SKM-1 treated with dmso at 0.1 percent for 144 hours (cell line): ENCODE measurements at regions not wholly inside any gene's neighbourhood (a gene's known extent, or its start where the extent isn't known, plus 50 kb on each side); places are given as distances from the start of the nearest gene placed in this dataset.
"Not testable (repeated sequence)": the region's sequence is repeated elsewhere in the genome, so short reads cannot be mapped to it uniquely, and the experiment has no call there.

Source experiments
- DNase-seq: peaks from one replicate; lab custom pipeline; 2025; ENCODE audit not compliant: unreplicated experiment; lab: John Stamatoyannopoulos, UW

DNA sequence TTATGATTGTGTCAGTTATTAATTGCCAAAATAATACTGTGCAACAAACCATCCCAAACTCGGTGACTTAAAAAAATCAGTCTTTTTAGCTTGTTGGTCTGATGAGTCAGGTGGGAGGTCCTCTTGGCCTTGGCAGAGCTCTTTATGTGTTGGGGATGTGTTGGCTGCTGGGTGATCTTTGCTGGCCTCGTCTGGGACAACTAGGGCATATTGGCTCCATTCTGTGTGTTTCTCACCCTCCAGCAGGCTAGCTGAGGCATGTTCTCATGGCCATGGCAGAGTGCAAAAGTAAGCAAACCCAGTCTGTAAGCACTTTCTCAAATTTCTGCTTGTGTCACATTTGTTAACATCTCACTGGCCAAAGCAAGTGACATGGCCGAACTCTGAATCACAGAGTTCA is 251.6 kb downstream of the RPLP1 start:
- DNase-seq = no peak

DNA sequence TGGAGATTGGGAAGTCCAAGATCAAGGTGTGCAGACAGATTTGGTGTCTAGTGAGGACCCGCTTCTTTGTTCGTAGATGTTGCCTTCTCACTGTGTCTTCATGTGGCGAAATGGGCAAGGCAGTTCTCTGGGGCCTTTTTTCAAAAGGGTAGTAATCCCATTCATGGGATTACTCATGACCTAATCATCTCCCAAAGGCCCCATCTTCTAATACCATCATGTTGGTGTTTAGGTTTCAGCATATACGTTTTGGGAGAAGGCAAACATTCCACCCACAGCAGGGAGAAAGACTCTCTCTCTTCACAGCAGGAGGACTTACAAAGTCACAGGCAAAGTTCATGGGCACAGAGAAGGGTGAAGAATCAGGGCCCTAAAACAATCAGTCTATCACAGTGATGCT is 252.1 kb downstream of the RPLP1 start:
- DNase-seq = no peak

DNA sequence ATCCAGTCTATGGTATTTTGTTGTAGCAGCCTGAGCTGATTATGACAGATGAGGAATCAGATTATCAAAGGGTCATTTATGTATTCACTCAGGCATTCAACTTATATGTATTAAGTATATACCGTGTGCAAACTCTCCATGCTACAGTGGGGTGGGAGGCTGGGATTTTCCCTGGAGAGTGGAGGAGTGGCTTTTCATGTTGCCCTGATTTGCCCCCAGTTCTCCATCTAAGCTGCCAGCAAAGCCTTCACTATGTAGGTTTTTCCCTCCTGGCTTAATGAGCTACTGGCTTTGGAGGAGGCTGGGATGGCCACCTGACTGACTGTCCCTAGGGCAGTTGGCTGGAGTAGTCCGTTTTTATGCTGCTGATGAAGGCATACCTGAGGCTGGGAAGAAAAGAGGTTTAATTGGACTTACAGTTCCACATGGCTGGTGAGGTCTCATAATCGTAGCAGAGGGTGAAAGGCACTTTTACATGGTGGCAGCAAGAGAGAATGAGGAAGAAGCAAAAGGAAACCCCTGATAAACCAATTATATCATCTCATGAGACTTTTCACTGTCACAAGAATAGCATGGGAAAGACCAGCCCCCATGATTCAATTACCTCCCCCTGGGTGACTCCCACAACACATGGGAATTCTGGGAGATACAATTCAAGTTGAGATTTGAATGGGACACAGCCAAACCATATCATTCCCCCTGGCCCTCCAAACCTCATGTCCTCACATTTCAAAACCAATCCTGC is 253.9 kb downstream of the RPLP1 start:
- no peak for DNase-seq

DNA sequence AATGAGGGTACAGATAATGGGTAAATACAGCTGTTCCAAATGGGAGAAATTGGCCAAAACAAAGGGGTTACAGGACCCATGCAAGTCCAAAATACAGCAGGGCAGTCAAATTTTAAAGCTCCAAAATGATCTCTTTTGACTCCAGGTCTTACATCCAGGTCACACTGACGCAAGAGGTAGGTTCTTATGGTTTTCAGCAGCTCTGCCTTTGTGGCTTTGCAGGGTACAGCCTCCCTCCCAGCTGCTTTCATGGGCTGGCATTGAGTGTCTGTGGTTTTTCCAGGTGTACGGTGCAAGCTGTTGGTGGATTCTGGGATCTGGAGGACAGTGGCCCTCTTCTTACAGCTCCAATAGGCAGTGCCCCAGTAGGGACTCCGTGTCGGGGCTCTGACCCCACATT is 254.6 kb downstream of the RPLP1 start:
- not testable (repeated sequence) for DNase-seq

DNA sequence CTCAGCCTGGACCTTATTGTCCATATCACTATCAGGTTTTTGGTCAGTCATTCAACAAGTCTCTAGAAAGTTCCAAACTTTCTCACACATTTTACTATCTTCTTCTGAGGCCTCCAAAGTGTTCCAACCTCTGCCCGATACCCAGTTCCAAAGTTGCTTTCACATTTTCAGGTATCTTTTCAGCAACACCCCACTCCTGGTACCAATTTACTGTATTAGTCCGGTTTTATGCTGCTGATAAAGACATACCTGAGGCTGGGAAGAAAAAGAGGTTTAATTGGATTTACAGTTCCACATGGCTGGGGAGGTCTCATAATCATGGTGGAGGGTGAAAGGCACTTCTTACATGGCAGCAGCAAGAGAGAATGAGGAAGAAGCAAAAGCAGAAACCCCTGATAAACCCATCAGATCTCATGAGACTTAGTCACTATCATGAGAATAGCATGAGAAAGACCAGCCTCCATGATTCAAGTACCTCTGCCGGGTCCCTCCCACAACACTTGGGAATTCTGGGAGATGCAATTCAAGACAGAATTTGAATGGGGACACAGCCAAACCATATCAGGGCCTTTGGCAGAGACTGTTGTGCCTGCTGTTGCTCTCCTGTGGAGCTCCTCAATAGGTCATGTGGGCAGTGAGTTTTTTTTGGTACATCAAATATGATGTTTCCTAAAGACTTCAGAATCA is 256.0 kb downstream of the RPLP1 start:
- not testable (repeated sequence) for DNase-seq

DNA sequence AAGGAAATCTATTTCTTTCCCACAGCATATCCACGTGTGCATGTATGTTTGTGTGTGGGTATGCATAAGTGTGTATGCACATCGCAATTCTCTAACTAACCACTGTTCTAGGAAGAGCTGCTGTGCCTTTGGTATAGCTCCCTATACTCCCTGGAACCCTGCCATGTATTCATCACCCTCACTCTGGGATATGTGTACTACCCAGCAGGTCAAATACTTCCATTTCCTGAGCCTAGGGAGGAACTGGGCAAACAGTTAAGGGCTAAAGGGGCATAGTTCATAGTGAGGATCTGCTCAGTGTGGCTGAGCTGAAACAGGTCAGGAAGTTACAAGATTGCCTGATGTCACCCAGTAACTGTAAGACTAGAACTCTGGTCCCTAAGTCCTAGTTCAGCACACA is 260.4 kb downstream of the RPLP1 start:
- DNase-seq = no peak

DNA sequence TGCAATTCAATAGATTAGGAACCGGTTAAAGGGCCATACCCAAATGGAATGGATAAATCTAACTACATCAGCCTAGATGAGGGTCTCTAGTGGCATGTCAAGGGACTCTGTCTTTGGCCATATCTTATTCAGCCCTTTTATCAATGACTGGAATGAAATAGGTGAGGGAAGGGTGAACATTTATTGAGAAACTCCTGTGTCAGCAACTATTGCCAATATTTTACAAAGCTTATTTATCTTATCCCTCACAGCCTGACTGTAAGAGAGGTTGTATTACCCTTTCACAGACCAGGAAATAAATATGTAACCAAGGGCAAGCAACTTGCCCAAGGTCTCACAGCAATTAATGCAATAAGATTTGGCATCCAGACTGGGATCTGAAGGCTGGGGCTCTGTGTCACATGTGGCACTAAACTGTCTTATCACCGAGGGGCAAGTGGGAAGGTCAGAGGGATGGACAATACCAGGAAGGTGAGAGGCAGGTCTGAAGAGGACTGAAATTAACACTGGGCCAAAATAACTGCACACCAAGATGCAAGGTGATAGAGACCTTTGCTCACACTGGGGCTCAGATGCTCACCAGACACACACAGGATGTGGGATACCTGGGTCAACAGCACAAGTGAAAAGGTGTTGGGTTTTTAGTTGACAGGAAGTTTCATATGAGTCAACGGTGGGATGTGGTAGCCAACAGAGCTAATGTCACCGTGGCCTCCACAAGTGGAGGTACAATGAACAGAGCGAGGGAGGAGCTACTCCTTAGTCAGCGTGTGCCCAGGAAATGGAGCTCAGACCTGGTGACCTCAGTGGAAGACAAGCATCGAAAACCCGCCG is 261.3 kb downstream of the RPLP1 start:
- DNase-seq = no peak

DNA sequence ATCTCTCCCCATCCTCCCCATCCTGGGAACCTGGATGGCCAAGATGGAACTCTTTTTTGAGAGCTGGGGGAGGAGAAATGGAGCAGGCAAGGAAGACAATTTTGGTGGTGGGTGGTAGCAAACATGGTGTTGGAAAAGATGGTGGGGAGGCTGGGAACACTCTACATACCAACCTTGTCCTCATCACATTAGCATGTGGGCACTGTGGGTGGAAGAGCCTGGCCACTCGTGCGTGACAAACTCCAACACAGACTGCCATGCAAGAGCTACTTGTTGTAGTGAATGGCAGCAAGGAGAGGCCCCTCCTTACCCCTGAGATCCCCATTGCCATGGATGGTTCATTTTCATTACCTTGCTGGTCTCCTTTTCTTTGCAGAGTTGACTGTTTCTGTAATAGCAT is 262.6 kb downstream of the RPLP1 start:
- no peak for DNase-seq

DNA sequence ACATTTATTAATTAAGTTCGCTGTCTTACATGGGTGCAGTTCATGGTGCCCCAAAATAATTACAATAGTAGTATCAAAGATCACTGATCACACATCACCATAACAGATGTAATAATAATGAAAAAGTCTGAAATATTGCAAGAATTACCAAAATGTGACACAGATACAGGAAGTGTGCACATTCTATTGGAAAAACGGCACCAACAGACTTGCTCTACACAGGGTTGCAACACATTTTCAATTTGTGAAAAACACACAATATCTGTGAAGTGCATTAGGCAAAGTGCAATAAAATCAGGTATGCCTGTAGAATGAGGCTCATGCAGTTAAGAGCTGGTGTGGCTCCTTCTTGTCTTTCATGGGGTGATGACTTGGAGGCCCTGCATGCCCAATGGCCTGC is 265.8 kb downstream of the RPLP1 start:
- peak; percentile 3 for DNase-seq

DNA sequence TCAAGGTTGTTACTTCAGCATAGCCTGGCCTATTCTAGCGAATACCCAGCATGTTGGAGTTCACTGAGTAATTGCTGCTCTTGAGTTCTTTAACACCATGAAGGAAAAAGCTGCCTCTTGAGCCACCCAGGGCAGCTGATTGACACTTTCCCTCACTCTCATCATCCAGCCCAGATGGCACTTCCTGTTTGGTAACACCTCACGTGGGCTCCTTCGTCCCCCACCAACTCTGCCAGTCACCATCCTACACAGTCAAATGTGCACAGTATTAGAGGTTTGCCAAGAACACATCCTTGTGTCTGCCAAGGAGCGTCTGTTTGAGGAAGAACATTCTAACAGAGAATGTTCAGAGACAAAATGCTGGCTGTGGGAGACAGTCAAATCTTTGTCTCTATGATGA is 266.3 kb downstream of the RPLP1 start:
- no peak for DNase-seq

DNA sequence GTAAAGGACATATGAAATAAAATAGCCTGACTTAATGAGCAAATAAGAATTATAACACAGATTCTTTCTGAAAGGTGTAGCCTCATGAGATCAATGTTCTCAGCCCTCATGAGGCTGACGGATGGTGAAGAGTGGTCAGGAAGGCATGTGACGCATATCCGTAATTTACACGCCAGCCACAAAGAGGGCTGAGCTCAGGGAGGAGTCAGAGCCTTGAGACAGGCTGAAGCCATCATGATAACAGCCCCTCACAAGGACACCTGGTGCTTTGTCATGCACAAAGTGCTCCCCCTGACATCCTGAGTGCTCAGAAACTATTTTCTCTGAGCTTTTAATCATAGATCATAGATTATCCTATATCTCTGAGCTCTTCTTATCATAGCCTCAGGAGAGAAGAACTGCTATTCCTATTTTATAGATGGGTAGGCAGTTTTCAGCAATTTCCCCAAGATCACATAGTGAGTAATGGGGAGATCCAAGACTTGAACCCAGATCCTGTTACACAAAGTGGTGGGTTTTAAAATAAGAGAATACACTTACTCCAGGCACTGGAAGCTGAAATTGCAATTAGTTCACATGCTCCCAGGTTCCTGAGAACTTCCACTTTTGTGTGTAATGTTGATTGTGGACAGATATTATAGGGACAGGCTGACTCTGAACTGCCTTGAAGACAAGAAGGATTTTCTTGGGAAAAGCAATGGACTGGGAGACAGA is 267.1 kb downstream of the RPLP1 start:
- no peak for DNase-seq

DNA sequence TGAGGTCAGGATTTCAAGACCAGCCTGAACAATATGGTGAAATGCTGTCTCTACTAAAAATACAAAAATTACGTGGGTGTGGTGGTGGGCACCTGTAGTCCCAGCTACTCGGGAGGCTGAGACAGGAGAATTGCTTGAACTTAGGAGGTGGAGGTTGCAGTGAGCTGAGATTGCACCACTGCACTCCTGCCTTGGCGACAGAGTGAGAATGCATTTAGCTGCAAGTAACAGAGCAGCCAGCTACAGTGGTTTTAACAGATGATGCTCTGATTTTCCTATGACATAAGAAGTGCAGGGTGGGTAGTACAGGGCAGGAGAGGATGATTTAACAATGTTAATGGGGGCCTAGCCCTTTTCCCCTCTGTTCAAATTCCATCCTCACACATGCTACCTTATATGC is 267.9 kb downstream of the RPLP1 start:
- no peak for DNase-seq

DNA sequence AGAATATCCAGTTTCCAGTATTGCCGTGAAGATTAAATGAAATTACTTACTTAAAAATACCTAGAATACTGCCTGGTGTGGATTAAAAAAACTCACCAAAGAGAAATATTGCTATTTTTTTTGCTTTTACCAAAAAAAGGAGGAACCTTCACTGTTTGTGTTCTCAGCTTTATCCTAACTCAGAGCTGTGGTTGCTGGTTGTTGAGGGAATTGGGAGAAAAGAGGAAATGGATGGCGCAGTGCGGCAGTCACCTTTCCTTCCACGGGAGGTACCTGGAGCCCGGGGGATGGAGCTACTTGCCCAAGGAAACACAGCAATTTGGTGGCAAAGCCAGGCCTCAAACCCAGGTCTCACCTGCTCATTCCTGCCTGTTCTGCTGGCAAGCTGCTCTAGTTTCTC is 270.3 kb downstream of the RPLP1 start:
- DNase-seq = peak; percentile 28

DNA sequence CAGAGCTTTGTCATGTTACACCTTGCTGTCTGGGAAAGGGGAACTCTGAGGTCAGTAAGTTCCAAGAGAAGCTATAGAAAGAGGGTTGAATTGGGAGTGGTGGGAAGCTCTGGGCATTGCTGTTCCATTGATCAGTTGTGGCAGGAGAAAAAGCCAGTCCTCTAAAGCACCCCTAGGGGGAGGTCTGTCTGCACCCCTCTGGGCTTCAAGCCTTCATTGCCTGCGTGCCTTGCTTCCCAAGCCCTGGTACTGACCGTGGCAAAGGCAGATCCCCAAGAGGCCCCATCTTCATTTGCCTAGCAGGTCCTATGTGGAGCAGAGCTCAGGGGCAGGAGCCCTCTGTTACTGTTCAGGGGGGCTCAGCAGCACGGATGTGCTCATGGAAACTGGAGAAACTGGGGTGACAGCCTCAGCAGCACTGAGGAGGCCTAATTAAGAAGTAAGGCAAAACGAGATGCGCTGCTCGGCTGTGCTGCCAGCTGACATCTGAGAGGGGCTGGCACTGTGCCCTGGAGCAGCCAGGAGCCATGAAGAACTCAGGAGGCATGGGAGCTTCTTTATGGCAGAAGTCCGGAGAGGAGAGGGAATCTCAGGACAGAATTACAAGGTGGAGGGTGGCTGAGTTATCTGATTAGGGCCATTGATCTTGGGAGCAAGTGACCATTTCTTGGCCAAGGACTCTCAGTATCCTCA is 270.9 kb downstream of the RPLP1 start:
- no peak for DNase-seq

DNA sequence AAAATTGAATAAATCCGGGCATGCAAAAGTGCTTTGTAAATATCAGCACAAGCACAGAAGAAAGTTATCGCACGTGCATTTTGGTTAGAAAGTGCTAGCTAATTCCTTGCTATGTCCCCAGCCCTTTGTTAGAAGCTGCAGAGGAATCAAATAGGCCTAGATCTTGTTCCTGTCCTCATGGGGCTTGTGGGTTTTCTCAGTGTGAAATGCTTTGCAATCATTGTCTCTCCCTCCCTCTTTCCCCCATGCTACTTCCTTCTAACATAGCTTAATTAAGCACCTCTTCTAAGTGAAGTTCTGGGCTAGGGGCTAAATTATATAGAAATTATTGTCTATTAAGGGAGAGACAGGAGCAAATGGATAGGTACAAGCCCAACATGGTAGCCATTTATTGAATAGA is 271.7 kb downstream of the RPLP1 start:
- peak; percentile 21 for DNase-seq

DNA sequence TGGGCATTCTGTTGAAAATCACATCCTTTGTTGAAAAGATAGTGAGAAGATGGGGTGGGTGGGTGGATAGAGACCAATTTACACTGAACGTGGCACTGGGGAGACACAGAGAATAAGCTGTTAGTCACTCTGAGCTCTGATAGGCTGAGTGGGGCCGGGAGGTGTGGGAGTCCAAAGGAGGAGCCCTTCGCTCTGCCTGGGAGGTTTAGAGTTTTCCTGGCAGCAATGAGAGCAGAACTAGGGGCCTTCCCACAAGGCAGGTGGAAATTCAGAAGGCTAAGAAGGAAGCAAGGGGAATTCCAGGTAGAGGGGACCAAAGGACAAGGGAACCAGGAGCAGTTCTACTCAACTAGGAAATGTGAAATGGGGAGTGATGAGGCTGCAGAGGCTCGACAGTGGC is 272.7 kb downstream of the RPLP1 start:
- no peak for DNase-seq

DNA sequence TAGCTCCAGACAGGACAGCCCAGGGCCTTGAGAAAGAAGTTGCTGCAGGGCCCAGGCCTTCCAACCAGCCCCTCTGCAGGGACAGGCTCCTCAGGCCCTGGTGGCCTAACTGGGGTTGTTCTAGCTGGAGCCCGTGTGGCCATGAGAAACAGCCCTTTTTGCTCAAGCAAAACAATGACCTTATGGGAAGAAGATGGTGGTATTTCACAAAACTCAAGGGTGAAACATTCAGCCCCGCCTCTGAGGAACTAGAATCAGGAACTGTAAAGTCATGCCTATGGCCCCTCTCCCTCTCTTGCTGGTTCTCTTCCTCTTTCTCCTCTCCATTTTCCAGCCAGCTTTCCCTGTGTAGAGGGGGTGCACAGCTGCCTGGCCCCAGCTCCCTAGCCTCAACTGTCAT is 273.3 kb downstream of the RPLP1 start:
- DNase-seq = peak; percentile 93

DNA sequence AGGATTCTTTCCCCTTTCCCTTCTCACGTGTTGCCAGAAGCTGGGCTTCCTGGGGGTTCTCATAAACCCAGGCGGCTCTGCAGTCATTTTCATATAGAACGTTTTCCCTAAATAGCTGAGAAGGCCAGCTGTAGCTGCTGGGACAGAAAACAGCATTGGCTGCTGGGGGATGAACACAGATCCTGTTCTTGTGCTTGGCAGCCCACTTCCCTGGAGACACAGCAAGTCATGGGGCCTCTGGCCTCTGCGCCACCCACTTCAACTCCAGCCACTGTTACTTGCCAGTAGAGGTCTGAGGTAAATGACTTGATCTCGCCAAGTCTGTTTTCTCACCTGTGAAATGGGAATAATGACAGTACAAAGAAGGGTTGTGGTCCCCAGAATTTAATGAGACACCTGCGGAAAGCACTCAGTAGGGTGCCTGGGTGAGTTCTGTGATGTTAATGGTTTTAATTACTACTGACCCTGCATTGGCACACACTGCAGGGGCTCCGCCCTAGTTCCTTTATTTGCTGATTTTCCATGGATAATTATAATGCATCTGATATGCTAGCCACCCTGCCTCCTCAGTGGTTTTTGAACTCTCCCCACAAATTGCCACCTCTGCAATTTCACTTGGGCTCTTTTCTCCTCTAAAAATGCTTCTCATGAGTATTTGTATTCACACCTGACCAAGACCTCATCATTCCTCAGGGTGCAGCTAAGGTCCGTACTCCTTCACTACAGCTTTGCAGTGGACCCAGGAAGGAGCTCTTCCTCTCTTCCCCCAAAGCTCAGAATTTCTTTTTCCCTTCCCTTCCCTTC is 274.7 kb downstream of the RPLP1 start:
- no peak for DNase-seq

DNA sequence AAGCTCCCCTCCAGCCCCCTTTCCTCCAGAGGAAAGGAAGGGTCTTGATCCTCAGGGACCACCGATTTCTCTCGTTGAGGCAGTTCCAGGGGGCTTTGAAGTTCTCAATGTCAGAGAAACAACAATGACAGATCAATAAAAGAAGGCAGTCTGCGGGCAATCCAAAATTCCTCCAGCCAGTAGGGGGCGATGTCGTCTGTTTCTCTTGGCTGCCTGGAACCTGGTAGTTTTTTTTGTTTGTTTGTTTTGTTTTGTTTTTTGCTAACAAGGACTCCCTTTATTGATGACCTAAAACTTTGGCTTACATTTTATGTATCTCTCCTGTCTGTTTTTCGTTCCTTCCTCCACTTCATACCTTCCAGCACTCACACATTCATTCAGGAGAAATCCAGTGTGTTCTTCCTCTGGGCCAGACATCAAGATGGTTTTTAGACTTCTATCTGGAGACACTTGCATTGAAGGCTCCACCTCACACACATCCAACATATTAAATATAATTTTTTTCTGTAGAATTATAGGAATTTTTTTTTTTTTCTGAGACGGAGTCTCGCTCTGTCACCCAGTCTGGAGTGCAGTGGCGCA is 276.6 kb downstream of the RPLP1 start:
- no peak for DNase-seq
